Activated CD4-positive, alpha-beta T cell treated with anti-CD3 and anti-CD28 coated beads, Interleukin-2, Interleukin-4, amounts not matched to agents 100 ng/mL and 50 ng/mL, durations not matched to agents 16 hours and 8 hours (primary cell): ENCODE measurements at regions not wholly inside any gene's neighbourhood (a gene's known extent, or its start where the extent isn't known, plus 50 kb on each side); places are given as distances from the start of the nearest gene placed in this dataset.
"Not testable (repeated sequence)": the region's sequence is repeated elsewhere in the genome, so short reads cannot be mapped to it uniquely, and the experiment has no call there.

ENCODE experiments used
- DNase-seq: peaks from one replicate; pipeline ENCODE4 v3.0.0-alpha.2; 2020; ENCODE audit warnings: low spot score

- no peak for DNase-seq
Observed at GRCh38 chr20:47863315-47863965, 78.2 kb upstream of the SULF2 start.

GRCh38 chr20:47862574-47863240 lies 77.4 kb upstream of the SULF2 start:
- DNase-seq = no peak

GRCh38 chr20:47861116-47861515 lies 75.8 kb upstream of the SULF2 start:
- DNase-seq = no peak

GRCh38 chr20:47860049-47860830 lies 75.0 kb upstream of the SULF2 start:
- DNase-seq = no peak

DNA sequence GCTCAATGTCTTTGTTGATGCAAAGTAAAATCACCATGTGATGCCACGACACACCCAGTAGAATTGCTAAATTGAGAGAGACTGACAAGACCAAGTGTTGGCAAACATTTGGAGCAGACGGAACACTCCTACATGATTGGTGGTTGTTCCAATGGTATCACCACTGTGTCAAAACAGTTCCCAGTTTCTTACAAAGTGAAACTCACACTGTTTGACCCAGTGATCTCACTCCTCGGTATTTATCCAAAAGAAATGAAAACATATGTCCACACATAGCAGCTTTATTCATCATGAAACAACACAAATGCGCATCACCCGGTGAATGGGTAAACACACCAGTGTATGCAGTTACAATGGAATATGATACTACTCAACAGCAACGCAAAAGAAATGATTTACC lies 74.0 kb upstream of the SULF2 start:
- DNase-seq = no peak

DNA sequence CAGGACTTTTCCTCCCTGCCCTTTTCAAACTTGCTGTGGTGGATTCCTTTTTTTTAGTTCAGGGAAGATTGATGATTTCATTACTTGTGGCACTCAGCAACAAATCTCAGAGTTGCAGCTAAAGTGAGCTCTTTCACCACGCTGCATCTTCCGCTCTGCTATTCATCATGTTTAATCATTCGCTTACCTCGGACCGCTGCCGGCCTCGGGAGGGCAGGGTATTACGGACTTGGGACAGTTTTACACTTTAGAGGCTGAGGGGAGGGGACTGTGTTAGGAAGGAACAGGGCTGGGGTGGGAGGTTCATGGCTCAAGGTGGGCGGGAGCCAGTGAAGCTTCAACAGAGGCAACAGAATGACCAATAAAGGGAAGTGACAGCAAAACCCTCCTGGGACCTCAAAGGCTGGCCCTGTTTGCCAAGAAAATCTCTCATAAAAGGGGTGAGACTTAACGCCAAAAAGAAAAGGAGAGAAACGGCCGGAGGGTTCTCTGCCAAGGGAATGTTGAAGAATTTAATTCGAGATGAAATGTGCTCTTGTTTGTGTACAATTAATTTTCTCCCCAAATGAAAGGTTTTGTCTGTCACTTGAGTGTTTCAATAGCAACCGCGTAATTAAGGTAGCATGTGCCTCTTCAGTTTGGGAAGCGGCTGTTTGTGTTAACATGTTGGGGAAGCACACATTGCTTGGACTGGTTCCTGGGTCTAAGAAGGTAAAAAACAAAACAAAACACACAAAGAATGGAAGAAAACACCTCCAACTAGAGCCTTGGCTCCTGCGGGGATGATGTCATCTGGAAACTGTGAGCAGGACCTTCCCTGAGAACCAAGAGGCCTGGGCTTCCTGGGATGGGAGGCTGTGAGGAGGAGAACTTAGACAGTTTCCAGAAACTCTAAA lies 72.5 kb upstream of the SULF2 start:
- no peak for DNase-seq

- no peak for DNase-seq
Observed at GRCh38 chr20:47857187-47857568, 71.9 kb upstream of the SULF2 start.

- DNase-seq = no peak
Observed at GRCh38 chr20:47855799-47856198, 70.5 kb upstream of the SULF2 start.

DNA sequence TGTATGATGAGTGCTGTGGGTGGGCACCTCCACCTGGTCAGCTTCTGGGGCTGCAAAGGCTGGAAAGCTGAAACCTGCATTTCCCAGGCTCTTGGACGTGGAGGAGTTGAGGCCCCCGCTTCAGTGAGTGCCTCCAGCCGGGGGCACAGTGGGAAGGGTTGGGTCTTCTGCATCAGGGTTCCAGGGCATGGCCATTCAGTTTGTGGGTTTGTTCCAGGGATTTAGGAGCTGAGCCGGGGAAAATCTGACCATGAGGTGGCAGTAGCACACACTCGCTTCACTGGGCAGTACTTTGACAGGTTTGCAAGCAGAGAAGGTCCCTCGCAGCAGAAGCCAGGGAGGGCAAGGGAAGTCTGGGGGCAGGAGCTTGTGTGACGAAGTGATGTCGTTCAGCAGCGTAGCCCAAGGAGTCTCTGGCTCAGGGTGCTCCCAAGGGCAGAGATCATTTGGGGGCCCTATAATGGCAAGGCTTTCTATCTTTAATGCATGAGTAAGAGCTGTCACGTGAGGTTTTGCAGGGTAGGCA lies 69.5 kb upstream of the SULF2 start:
- DNase-seq = no peak

GRCh38 chr20:47851774-47852173 lies 66.5 kb upstream of the SULF2 start:
- no peak for DNase-seq

- DNase-seq = no peak
Observed at GRCh38 chr20:47850146-47850545, 64.9 kb upstream of the SULF2 start.

DNA sequence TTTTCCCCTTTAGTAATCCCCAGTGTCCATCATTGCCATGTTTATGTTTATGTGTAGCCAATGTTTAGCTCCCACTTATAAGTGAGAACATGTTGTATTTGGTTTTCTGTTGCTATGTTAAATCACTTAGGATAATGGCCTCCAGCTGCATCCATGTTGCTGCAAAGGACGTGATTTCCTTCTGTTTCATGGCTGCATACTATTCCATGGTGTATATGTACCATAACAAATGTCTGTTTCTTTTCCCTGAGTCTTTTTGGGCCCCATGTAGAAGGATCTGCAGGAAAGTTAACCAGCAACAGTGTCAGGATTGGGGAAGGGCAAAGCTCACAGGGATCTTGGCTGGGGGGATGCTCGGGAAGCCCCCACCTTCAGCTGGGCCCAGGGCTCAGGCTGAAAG lies 64.3 kb upstream of the SULF2 start:
- DNase-seq = no peak

DNA sequence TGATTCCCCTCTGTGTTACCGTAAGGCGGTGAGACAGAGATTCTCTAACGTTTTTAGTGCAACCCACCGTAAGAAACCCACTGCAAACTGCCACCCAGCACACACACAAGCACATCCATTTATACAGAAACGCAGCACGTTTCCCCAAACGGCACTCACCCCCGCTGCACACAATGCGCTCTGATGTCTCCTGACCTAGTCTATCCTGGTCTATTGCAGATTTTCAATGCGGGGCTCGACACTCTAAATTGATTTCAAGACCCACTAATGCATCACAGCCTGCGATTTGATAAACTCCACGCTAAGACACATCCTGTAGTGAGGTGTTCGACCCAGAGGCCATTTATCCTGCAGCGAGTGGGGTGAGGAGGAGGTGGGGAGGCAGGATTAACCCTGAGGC lies 63.7 kb upstream of the SULF2 start:
- DNase-seq = no peak

GRCh38 chr20:47848534-47848933 lies 63.3 kb upstream of the SULF2 start:
- not testable (repeated sequence) for DNase-seq

DNA sequence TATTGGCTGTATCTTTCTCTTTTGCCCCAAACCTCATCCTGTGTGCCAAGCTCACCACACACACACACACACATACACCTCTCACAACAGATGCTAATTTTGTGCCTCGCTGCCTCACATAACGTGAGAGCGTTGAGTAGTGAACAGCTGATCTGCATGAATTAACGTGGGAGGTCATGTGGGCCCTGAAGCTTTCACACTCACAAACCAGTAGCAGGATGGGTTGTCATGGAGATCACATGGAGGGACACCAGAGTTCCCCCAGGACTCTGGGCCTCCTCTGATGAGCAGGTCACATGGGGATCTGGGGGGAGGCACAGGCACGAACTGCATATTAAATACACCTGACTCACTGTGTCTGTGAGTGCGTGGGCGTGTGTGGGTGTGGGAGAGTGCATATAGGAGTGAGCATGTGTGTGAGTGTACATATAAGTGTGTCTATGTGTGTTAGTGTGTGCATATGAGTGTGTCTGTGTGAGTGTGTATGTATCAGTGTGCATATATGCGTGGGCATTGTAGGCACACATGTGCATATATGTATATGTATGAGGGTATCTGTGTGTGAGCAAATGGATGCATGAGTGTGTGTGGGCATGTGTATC lies 62.7 kb upstream of the SULF2 start:
- DNase-seq = no peak

GRCh38 chr20:47847220-47847619 lies 61.9 kb upstream of the SULF2 start:
- DNase-seq = not testable (repeated sequence)

DNA sequence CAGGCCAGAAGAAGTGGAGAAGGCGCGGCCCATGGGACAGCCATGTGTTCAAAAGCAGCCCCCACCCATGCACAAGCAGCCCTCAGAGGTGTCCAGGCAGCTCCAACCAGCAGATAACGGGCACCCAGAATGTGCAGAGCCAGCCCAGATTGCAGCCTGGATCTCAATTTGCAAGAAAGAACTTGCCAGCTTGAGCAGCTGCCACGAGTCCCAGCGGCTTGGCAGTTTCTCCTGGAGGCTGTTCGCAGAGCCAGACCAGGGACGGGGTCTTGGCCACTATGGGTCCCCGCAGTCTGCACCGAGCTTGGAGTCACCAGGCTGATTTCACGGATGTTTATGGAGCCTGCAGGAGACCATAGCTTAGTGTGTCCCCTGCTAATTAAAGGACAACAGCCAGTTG lies 61.4 kb upstream of the SULF2 start:
- DNase-seq = not testable (repeated sequence)

- not testable (repeated sequence) for DNase-seq
Observed at GRCh38 chr20:47845382-47845977, 60.2 kb upstream of the SULF2 start.

- not testable (repeated sequence) for DNase-seq
Observed at GRCh38 chr20:47844568-47844906, 59.3 kb upstream of the SULF2 start.

DNA sequence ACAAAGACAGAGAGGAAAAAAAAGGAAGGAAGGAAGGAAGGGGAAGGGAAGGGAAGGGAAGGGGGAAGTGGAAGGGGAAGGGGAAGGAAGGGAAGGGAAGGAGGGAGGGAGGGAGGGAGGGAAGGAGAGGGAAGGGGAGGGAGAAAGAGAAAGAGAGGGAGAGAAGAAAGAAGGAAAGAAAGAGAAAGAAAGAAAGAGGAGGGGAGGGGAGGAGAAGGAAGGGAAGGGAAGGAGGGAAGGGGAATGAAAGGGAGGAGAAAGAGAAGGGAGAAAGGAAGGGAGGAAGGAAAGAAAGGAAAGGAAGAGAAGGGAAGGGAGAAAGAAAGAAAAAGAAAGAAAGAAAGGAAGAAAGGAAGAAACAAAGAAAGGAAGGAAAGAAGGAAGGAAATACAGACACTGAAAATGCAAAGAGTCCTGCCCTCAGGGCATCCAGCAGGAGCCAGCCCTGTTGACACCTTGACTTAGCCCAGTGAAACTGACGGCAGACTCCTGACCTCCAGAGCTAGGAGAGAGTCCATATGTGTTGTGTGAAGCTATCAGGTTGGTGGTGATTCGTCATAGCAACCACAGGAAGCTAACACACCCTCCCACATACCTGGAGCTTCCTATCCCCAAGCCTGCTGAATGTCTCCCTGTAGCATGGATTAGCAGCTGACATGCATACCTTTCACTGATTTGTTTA lies 58.7 kb upstream of the SULF2 start:
- no peak for DNase-seq

GRCh38 chr20:47842950-47843349 lies 57.7 kb upstream of the SULF2 start:
- DNase-seq = not testable (repeated sequence)
